ENCODE measurements at regions not wholly inside any gene's neighbourhood (a gene's known extent, or its start where the extent isn't known, plus 50 kb on each side); places are given as distances from the start of the nearest gene placed in this dataset.

DNA sequence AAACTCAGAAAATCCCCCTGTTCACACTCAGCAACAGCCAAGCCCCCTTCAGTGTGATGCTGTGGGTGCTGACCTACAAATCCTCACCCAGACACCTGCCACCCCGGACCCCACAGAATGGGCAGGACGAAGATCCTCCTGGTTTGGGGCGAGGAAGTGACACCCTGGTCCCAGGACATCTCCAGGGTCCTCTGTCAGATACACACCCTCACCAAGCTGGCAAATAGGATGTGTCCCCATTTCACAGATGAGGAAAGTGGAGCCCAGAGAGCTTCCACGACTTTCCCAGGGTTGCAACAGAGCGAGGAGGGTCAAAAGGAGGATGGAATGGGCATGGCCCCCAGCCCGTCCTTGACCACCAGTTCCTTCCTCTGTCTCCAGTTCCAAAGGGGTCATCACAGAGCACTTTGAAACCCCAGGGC, 92.0 kb upstream of the AFDN start:
- H3K4me3 ChIP-seq (ENCODE audit: insufficient read depth, low read depth, low read length): no peak overlapping the region
- H4K91ac ChIP-seq (ENCODE audit: insufficient read depth, low read depth, low read length): no peak overlapping the region
- no peak overlapping the region for H3K4ac ChIP-seq (ENCODE audit: low read depth, low read length)
- H3K79me1 ChIP-seq (ENCODE audit: low read depth in 1 of 2, low read length in 2 of 2): no peaks in the 10 kb centered on the region
- H3K56ac ChIP-seq (ENCODE audit: extremely low read depth, insufficient read depth, low read length): no peak overlapping the region
- no peak overlapping the region for H2BK120ac ChIP-seq (ENCODE audit: low read depth, low read length)
- in situ Hi-C loops (cut with MboI; ENCODE audit: low sequenced_read_pairs) (no loop called here), dilution Hi-C loops (cut with HindIII; ENCODE audit: low sequenced_read_pairs, unreplicated experiment) (no loop called here), intact Hi-C loops (cut with micrococcal nuclease) (no loop called here)
- BruUV-seq (replicated peaks): no TSS peak
- H2AFZ ChIP-seq (replicated peaks; ENCODE audit: low read length, poor library complexity): no peak overlapping the region
- H3K9me1 ChIP-seq (ENCODE audit: insufficient read depth, low read length): no peaks in the 10 kb centered on the region
- no peaks in the 10 kb centered on the region for H4K20me1 ChIP-seq (ENCODE audit: insufficient read depth, low read length)
- H4K5ac ChIP-seq (ENCODE audit: low read depth, low read length): no peak overlapping the region
- CTCF ChIA-PET: no interaction called here
- H3K27me3 ChIP-seq (ENCODE audit: control insufficient read depth, insufficient read depth, low read length): no peaks in the 10 kb centered on the region
- no peak overlapping the region for H3K4me2 ChIP-seq (ENCODE audit: low read depth, low read length)
- no peak overlapping the region for H2BK5ac ChIP-seq (ENCODE audit: low read depth, low read length, poor library complexity, severe bottlenecking)
- no peak overlapping the region for H4K8ac ChIP-seq (ENCODE audit: low read depth in 2 of 2, low read length in 2 of 2)
- no peak overlapping the region for H2BK15ac ChIP-seq (ENCODE audit: low read depth, low read length)
- POLR2A ChIA-PET (ENCODE audit: unreplicated experiment): no interaction called here
- no peak for TF ChIP-seq FOS (IDR thresholded peaks at IDR 0.05; ENCODE audit: low read depth, low read length)
- TF ChIP-seq MXI1 (IDR thresholded peaks at IDR 0.05; ENCODE audit: borderline replicate concordance, low read depth, low read length): no peak
- TF ChIP-seq, protein P1, sequence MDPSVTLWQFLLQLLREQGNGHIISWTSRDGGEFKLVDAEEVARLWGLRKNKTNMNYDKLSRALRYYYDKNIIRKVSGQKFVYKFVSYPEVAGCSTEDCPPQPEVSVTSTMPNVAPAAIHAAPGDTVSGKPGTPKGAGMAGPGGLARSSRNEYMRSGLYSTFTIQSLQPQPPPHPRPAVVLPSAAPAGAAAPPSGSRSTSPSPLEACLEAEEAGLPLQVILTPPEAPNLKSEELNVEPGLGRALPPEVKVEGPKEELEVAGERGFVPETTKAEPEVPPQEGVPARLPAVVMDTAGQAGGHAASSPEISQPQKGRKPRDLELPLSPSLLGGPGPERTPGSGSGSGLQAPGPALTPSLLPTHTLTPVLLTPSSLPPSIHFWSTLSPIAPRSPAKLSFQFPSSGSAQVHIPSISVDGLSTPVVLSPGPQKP (IDR thresholded peaks at IDR 0.05; ENCODE audit: borderline replicate concordance, low read depth, low read length): no peak
- TF ChIP-seq MAFK (IDR thresholded peaks at IDR 0.05; ENCODE audit: low read depth, low read length): no peak
- no peak for TF ChIP-seq RFX5 (IDR thresholded peaks at IDR 0.05; ENCODE audit: low read depth, low read length)
- no peak for TF ChIP-seq USF2 (IDR thresholded peaks at IDR 0.05; ENCODE audit: low read depth, low read length)
- no peak for TF ChIP-seq POLR2A (IDR thresholded peaks at IDR 0.05; ENCODE audit: low read depth, low read length)
- no peak for TF ChIP-seq MAZ (IDR thresholded peaks at IDR 0.05; ENCODE audit: borderline replicate concordance, low read depth, low read length)
- no peak for TF ChIP-seq BHLHE40 (IDR thresholded peaks at IDR 0.05; ENCODE audit: low read depth, low read length)
- TF ChIP-seq, protein P2, sequence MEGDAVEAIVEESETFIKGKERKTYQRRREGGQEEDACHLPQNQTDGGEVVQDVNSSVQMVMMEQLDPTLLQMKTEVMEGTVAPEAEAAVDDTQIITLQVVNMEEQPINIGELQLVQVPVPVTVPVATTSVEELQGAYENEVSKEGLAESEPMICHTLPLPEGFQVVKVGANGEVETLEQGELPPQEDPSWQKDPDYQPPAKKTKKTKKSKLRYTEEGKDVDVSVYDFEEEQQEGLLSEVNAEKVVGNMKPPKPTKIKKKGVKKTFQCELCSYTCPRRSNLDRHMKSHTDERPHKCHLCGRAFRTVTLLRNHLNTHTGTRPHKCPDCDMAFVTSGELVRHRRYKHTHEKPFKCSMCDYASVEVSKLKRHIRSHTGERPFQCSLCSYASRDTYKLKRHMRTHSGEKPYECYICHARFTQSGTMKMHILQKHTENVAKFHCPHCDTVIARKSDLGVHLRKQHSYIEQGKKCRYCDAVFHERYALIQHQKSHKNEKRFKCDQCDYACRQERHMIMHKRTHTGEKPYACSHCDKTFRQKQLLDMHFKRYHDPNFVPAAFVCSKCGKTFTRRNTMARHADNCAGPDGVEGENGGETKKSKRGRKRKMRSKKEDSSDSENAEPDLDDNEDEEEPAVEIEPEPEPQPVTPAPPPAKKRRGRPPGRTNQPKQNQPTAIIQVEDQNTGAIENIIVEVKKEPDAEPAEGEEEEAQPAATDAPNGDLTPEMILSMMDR (conservative IDR thresholded peaks at IDR 0.05; ENCODE audit: low read depth, low read length): no peak
- TF ChIP-seq CEBPB (IDR thresholded peaks at IDR 0.05; ENCODE audit: low read depth, low read length): no peak
- no peak for TF ChIP-seq SMC3 (IDR thresholded peaks at IDR 0.05; ENCODE audit: low read depth, low read length)
- no peak for TF ChIP-seq RCOR1 (IDR thresholded peaks at IDR 0.05; ENCODE audit: insufficient replicate concordance, low read length)
- no peak for TF ChIP-seq CHD1 (IDR thresholded peaks at IDR 0.05; ENCODE audit: low read depth, low read length)
- H3K36me3 ChIP-seq (ENCODE audit: control insufficient read depth, insufficient read depth, low read length): no peaks in the 10 kb centered on the region
- DNase-seq (no peak), ATAC-seq (ENCODE audit: low read depth) (no peak)
- no peak overlapping the region for H3K14ac ChIP-seq (replicated peaks; ENCODE audit: low read depth, low read length)
- H3K9me3 ChIP-seq (ENCODE audit: control insufficient read depth, insufficient read depth, low read length): peaks cover 61% of the 10 kb centered on the region
- H3K23ac ChIP-seq (ENCODE audit: low read depth, low read length): no peak overlapping the region
- WGBS, 2 experiments (ENCODE audit: extremely low coverage in 2 of 2, insufficient read length in 1 of 2): 62% methylated on average over 2 of the region's 6 CpGs; no CpG with 5 or more reads in 1 of the 2 experiments
- H2BK20ac ChIP-seq (ENCODE audit: low read depth, low read length): no peak overlapping the region
- no peaks in the 10 kb centered on the region for H3K4me1 ChIP-seq (ENCODE audit: control insufficient read depth, insufficient read depth, low read length)
- H3K18ac ChIP-seq (ENCODE audit: low read depth, low read length): no peak overlapping the region
- H2AK5ac ChIP-seq (ENCODE audit: low read depth, low read length): no peak overlapping the region
- no peak overlapping the region for H3K27ac ChIP-seq (ENCODE audit: insufficient read depth, low read length)
- H2AK9ac ChIP-seq (replicated peaks; ENCODE audit: low read depth, low read length, poor library complexity): no peak overlapping the region
- H3K9ac ChIP-seq (ENCODE audit: low read depth, low read length): no peak overlapping the region

All from IMR-90 (cell line).